HepG2 (cell line): ENCODE measurements at regions not wholly inside any gene's neighbourhood (a gene's known extent, or its start where the extent isn't known, plus 50 kb on each side); places are given as distances from the start of the nearest gene placed in this dataset.

Source experiments
- ARID4A ChIP-seq: sonication (generic); formaldehyde crosslinking; IDR thresholded peaks from 2 replicates; pipeline ENCODE4 v1.5.0; 2020; ENCODE audit warnings: mild to moderate bottlenecking, missing genetic modification reagents, borderline replicate concordance
- BCL6 ChIP-seq: IDR thresholded peaks from 2 replicates; pipeline ENCODE4 v1.6.1; 2016; ENCODE audit warnings: missing genetic modification reagents, missing compliant biosample characterization
- ESRRA ChIP-seq: sonication (generic); formaldehyde crosslinking; IDR thresholded peaks from 2 replicates; pipeline ENCODE4 v1.5.1; 2020; ENCODE audit warnings: mild to moderate bottlenecking, low read depth, missing genetic modification reagents
- HNRNPUL1 ChIP-seq: fragments of 200-400 bp; formaldehyde crosslinking; IDR thresholded peaks from 2 replicates; pipeline ENCODE4 v1.6.1; 2017; ENCODE audit warnings: low read depth, mild to moderate bottlenecking, low read length, moderate library complexity
- IKZF5 ChIP-seq: IDR thresholded peaks from 2 replicates; pipeline ENCODE4 v1.6.1; 2018; ENCODE audit warnings: missing genetic modification reagents, mild to moderate bottlenecking, missing compliant biosample characterization
- MTA1 ChIP-seq: sonication (generic); formaldehyde crosslinking; IDR thresholded peaks from 2 replicates; pipeline ENCODE4 v1.4.0; 2020; ENCODE audit warnings: missing genetic modification reagents, mild to moderate bottlenecking, borderline replicate concordance
- NFYC ChIP-seq: IDR thresholded peaks from 2 replicates; pipeline ENCODE4 v1.6.1; 2016; ENCODE audit warnings: missing genetic modification reagents, missing compliant biosample characterization
- RFXANK ChIP-seq: IDR thresholded peaks from 2 replicates; pipeline ENCODE4 v1.6.1; 2016
- TEAD3 ChIP-seq: optimal IDR thresholded peaks from 2 replicates; pipeline ENCODE3; 2016; ENCODE audit warnings: borderline replicate concordance
- XBP1 ChIP-seq: sonication (generic); formaldehyde crosslinking; IDR thresholded peaks from 2 replicates; pipeline ENCODE4 v1.5.0; 2020; ENCODE audit warnings: missing genetic modification reagents
- ZFP36L2 ChIP-seq: sonication (generic); formaldehyde crosslinking; IDR thresholded peaks from 2 replicates; pipeline ENCODE4 v1.4.0; 2020; ENCODE audit warnings: missing genetic modification reagents
- ZMYM2 ChIP-seq: sonication (generic); formaldehyde crosslinking; IDR thresholded peaks from 2 replicates; pipeline ENCODE4 v1.8.0; 2022; ENCODE audit warnings: mild to moderate bottlenecking, missing genetic modification reagents
- ZNF17 ChIP-seq: sonication (generic); formaldehyde crosslinking; IDR thresholded peaks from 2 replicates; pipeline ENCODE4 v1.5.0; 2020; ENCODE audit warnings: mild to moderate bottlenecking, missing genetic modification reagents
- ZNF256 ChIP-seq: sonication (generic); formaldehyde crosslinking; conservative IDR thresholded peaks from 2 replicates; pipeline ENCODE4 v1.4.0; 2020; ENCODE audit warnings: missing genetic modification reagents
- ZNF274 ChIP-seq: sonication (generic); formaldehyde crosslinking; IDR thresholded peaks from 2 replicates; pipeline ENCODE4 v1.5.1; 2020; ENCODE audit warnings: mild to moderate bottlenecking, missing genetic modification reagents
- ZNF296 ChIP-seq: sonication (generic); formaldehyde crosslinking; conservative IDR thresholded peaks from 2 replicates; pipeline ENCODE4 v1.5.0; 2020; ENCODE audit warnings: mild to moderate bottlenecking, missing genetic modification reagents
- ZNF337 ChIP-seq: sonication (generic); formaldehyde crosslinking; IDR thresholded peaks from 2 replicates; pipeline ENCODE4 v1.5.1; 2020; ENCODE audit warnings: missing genetic modification reagents, low read depth, mild to moderate bottlenecking, borderline replicate concordance
- ZNF350 ChIP-seq: sonication (generic); formaldehyde crosslinking; IDR thresholded peaks from 2 replicates; pipeline ENCODE4 v1.4.0; 2020; ENCODE audit warnings: mild to moderate bottlenecking, low read depth, missing genetic modification reagents, borderline replicate concordance
- ZNF503 ChIP-seq: sonication (generic); formaldehyde crosslinking; IDR thresholded peaks from 2 replicates; pipeline ENCODE4 v1.4.0; 2020; ENCODE audit warnings: missing genetic modification reagents
- ZNF549 ChIP-seq: sonication (generic); formaldehyde crosslinking; IDR thresholded peaks from 2 replicates; pipeline ENCODE4 v1.5.0; 2020; ENCODE audit warnings: missing genetic modification reagents
- ZNF567 ChIP-seq: sonication (generic); formaldehyde crosslinking; IDR thresholded peaks from 2 replicates; pipeline ENCODE4 v1.8.1; 2023; ENCODE audit warnings: mild to moderate bottlenecking, missing genetic modification reagents, borderline replicate concordance
- ZNF589 ChIP-seq: sonication (generic); formaldehyde crosslinking; conservative IDR thresholded peaks from 2 replicates; pipeline ENCODE4 v1.8.0; 2022; ENCODE audit warnings: mild to moderate bottlenecking, moderate library complexity, missing genetic modification reagents
- ZNF598 ChIP-seq: sonication (generic); formaldehyde crosslinking; IDR thresholded peaks from 2 replicates; pipeline ENCODE4 v1.5.1; 2020; ENCODE audit warnings: mild to moderate bottlenecking, missing genetic modification reagents, borderline replicate concordance
- ZNF644 ChIP-seq: IDR thresholded peaks from 2 replicates; pipeline ENCODE4 v1.6.1; 2016; ENCODE audit warnings: low read depth
- ZNF792 ChIP-seq: IDR thresholded peaks from 2 replicates; pipeline ENCODE4 v1.6.1; 2016

- no peak for TF ChIP-seq HNRNPUL1
- peak; percentile 98 for TF ChIP-seq ESRRA (CRISPR knock-in tag)
- TF ChIP-seq NFYC (CRISPR knock-in tag) = no peak
- peak; percentile 37; the same call in 1 of the 2 replicates for TF ChIP-seq ZNF503 (CRISPR knock-in tag)
- no peak for TF ChIP-seq RFXANK (CRISPR knock-in tag)
- TF ChIP-seq MTA1 = peak; percentile 64; the same call in 1 of the 2 replicates
- no peak for TF ChIP-seq ZNF17 (CRISPR knock-in tag)
- TF ChIP-seq ZNF644 (CRISPR knock-in tag) = peak; percentile 78
- peak; percentile 62; the same call in 1 of the 2 replicates for TF ChIP-seq ZNF792 (CRISPR knock-in tag)
- TF ChIP-seq ZMYM2 = peak; percentile 77
- TF ChIP-seq XBP1 (CRISPR knock-in tag) = no peak
- peak; percentile 55; the same call in 1 of the 2 replicates for TF ChIP-seq ZNF350 (CRISPR knock-in tag)
- peak; percentile 39; the same call in 1 of the 2 replicates for TF ChIP-seq IKZF5
- 0 out of 2 replicates have a peak, but pooled peaks have one; percentile 31 for TF ChIP-seq ZNF589
- TF ChIP-seq ARID4A = peak; percentile 41; the same call in 1 of the 2 replicates
- TF ChIP-seq ZNF549 (CRISPR knock-in tag) = no peak
- TF ChIP-seq TEAD3 = peak; percentile 73
- no peak for TF ChIP-seq ZNF274 (CRISPR knock-in tag)
- no peak for TF ChIP-seq ZNF598 (CRISPR knock-in tag)
- TF ChIP-seq ZNF337 (CRISPR knock-in tag) = no peak
- no peak for TF ChIP-seq ZNF296 (CRISPR knock-in tag)
- peak; percentile 53; the same call in 1 of the 2 replicates for TF ChIP-seq BCL6 (CRISPR knock-in tag)
- TF ChIP-seq ZNF567 = no peak
- no peak for TF ChIP-seq ZFP36L2 (CRISPR knock-in tag)
- no peak for TF ChIP-seq ZNF256 (CRISPR knock-in tag)
Measured at GRCh38 chr3:13223574-13224237, 150.5 kb upstream of the IQSEC1 start (continued).
